Astrocyte of the spinal cord (primary cell): ENCODE measurements at regions not wholly inside any gene's neighbourhood (a gene's known extent, or its start where the extent isn't known, plus 50 kb on each side); places are given as distances from the start of the nearest gene placed in this dataset.

ENCODE experiments used
- DNase-seq: peaks from one replicate; pipeline ENCODE4 v3.0.0; 2011; ENCODE audit warnings: low read depth, low spot score
- H3K4me3 ChIP-seq: 2 replicates; pipeline ENCODE4 v1.5.1; 2011; ENCODE audit warnings: low read depth, mild to moderate bottlenecking, low read length, moderate library complexity
- in situ Hi-C: cut with HindIII; loops from 2 replicates; pipeline ENCODE4 v1.10.0; 2017; ENCODE audit warnings: low sequenced_read_pairs
- TF ChIP-seq, protein P1 (sequence below): IDR thresholded peaks from 2 replicates; pipeline ENCODE4 v1.5.1; 2012; ENCODE audit warnings: low read depth, mild to moderate bottlenecking, low read length, inconsistent platforms

DNA sequence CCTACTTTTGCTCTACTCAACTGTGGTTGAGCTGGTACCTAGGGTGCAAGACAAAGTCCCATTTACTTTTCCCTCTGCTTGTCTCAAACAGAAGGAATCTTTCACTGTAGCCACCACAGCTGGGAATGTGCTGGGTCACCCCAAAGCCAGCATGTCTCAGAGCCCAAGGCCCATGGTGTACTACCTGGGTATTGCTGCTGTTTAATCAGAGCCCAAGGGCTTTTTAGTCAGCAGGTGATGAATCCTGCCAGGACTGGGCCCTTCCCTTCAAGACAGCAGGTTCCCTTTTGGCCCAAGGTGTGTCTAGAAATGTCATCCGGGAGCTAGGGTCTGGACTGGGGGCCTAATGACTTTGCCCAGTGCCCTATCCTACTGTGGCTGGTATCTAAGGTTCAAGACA is 249.8 kb downstream of the HDGFL1 start:
- no peak for DNase-seq
- in situ Hi-C loops: no loop called here
- TF ChIP-seq, protein P1, sequence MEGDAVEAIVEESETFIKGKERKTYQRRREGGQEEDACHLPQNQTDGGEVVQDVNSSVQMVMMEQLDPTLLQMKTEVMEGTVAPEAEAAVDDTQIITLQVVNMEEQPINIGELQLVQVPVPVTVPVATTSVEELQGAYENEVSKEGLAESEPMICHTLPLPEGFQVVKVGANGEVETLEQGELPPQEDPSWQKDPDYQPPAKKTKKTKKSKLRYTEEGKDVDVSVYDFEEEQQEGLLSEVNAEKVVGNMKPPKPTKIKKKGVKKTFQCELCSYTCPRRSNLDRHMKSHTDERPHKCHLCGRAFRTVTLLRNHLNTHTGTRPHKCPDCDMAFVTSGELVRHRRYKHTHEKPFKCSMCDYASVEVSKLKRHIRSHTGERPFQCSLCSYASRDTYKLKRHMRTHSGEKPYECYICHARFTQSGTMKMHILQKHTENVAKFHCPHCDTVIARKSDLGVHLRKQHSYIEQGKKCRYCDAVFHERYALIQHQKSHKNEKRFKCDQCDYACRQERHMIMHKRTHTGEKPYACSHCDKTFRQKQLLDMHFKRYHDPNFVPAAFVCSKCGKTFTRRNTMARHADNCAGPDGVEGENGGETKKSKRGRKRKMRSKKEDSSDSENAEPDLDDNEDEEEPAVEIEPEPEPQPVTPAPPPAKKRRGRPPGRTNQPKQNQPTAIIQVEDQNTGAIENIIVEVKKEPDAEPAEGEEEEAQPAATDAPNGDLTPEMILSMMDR: no peak
- no peak overlapping the region for H3K4me3 ChIP-seq

DNA sequence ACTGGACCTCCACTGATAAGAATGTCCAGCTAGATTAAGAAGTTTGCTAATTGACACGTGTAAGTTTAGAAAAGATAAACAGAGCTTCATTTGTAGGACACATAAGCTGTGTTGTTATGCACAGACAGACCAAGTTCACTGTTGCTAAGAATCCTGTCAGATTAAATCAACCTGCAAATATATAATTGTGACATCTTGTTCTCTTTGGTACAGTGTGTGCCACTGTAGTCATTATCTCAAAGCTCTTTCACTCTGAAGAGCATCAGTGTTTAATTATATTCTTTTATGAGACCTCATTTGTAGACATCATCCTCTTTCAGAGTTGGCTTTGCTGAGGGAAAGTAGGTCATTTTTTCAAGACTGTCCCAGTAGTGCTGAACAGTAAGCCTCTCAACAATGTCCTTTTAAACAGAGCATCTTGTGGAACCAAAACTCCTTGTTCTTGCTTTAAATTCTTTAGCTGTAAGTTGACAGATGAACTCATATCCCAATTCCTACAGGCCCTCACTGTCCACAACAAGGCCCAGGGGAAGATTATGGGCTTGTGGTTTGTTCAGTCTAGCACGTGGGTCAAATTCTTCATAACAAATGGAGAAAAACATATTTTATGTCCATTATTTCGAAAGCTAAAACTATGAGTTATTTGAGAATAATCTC is 252.4 kb downstream of the HDGFL1 start:
- peak; percentile 61 for DNase-seq
- no peak overlapping the region for H3K4me3 ChIP-seq
- TF ChIP-seq, protein P1: no peak
- in situ Hi-C loops: no loop called here

DNA sequence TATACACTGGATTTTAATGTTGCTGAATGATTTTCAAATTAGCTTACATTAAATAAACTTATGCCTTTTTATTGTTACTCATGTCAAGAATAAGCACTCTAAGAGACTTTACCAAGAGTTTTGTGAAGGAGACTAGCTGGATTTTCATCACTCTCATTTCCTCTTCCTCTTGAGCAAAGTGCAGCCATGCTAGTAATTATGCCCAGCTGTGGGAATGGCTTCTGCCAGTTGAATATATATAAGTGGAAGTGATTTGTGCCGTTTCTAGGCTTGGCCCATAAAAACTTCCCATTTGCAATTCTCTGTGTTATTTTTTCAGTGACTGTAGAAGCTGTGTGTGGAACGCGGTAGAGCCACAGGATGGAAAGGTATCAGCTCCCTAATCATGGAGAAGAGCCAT is 255.8 kb downstream of the HDGFL1 start:
- in situ Hi-C loops: no loop called here
- DNase-seq: no peak
- TF ChIP-seq, protein P1: no peak
- H3K4me3 ChIP-seq: no peak overlapping the region

DNA sequence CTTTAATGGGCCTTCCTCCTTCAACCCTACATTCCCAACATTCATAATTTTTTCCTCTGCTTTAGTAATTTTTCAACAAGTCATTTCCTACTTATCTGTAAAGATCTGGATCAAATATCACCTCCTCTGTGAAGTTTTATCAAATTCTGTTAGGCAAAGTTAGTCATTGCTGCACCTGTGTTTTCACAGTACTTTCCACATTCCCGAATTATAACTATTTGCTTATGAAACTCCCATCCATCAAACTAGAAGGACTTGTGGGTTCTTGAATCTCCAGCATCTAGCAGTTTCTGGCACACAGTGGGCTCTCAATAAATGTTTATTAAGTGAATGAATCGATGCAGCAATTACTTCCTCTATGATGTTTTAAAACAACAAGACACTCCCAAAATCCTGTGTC is 257.6 kb downstream of the HDGFL1 start:
- DNase-seq: peak; percentile 71
- in situ Hi-C loops: no loop called here
- H3K4me3 ChIP-seq: no peak overlapping the region
- TF ChIP-seq, protein P1: no peak

DNA sequence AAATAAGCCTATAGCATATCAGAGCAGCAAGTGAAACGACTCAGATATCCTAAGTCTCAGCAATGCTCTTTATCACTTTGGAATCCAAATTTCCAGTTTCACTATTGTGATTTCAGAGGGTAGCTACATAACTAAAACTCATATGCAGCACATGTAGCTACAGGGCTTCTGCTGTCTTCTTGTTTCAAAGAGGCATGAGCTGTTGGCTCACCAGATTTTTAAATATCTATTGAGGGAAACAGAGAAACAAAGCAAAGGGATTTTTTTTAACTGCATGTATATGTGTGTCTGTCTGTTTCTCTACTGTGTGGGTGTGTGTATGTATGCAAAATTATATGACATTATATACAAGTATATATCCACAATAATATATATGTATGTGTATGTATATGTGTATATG is 258.4 kb downstream of the HDGFL1 start:
- H3K4me3 ChIP-seq: no peak overlapping the region
- TF ChIP-seq, protein P1: no peak
- in situ Hi-C loops: no loop called here
- no peak for DNase-seq

DNA sequence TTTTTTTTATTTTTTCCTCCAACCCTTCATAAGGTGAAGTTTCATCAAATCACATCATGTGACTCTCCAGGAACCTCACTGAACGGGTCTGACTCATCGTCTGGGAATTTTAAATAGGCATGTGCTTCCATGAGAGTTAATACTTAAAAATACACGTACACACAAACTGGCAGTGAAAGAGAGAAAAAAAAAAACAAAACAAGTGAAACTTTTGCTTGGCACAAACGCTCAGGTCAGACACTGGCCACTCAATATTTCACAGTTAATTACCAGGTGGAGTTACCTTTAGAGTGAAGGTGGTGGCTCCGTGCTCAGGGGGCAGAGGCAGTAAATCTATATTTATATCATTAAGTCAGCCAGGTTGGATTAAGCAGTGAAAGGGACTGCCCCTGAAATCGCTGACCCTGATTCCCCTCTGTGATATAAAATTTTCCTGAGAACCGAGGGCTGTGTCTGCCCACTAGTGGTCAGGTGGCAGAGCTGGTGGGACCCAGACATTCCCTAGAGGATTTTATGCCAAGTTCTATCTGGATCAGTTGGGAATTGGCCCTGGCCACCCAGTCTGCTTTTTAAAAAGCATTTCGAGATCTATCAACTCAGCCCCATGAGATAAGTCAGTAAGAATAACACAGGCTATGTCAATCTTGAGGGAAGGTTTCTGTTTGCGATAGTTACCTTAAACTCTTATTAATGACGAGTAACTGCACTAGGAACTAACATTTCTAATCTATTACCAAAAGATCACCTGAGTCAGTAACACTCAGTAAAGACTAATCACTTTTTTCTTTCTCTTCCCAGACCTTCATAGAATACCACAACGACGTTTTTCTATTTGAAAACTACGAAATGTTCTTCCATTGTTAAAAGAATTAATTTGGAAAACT is 259.1 kb downstream of the HDGFL1 start:
- in situ Hi-C loops: no loop called here
- no peak overlapping the region for H3K4me3 ChIP-seq
- TF ChIP-seq, protein P1: peak; percentile 71
- peak; percentile 98 for DNase-seq
